K562 (cell line): ENCODE measurements at regions not wholly inside any gene's neighbourhood (a gene's known extent, or its start where the extent isn't known, plus 50 kb on each side); places are given as distances from the start of the nearest gene placed in this dataset.

Experiments used
- ATAC-seq: fragments of 200-7000 bp; cut with Tn5 transposase; 3 replicates; pipeline ENCODE4 v1.9.1; 2020; ENCODE audit warnings: moderate library complexity
- BruUV-seq: library from RNA; stranded (reverse); fragments of 400-500 nt; replicated peaks from 2 replicates; lab custom pipeline; 2021; lab: Mats Ljungman, UMichigan
- CTCF ChIA-PET: fragments of 300-600 bp; formaldehyde crosslinking; extraction: SDS; loops from one replicate; lab custom pipeline; 2021; ENCODE audit warnings: low intra/inter-chr PET ratio; lab: Yijun Ruan, JAX
- POLR2A ChIA-PET: fragments of 300-600, 350-650 bp; sonication (Branson Sonifier 250); formaldehyde crosslinking; extraction: SDS; loops from one replicate; lab custom pipeline; 2021; ENCODE audit warnings: antibody characterized with exemption, inconsistent platforms; lab: Yijun Ruan, JAX
- DNase-seq, 4 experiments: peaks; one replicate each; pipeline versions ENCODE4 v3.0.0 to v3.0.0-alpha.2; 2011 to 2018; ENCODE audit warnings: low spot score in 3 of 4, mixed read lengths in 3 of 4; ENCODE audit errors: extremely low read depth in 1 of 4
- FAIRE-seq: peaks from 2 replicates; lab custom pipeline; 2011; peaks lifted over from hg19 to GRCh38; lab: Jason Lieb, UNC
- H2AFZ ChIP-seq: 2 replicates; pipeline ENCODE4 v1.6.0; 2011; ENCODE audit warnings: low read depth, low read length, control low read depth, inconsistent platforms
- H3K27ac ChIP-seq: fragments of 200-600 bp; 3 replicates; pipeline ENCODE4 v1.8.0; 2011; ENCODE audit warnings: low read depth, mild to moderate bottlenecking, control low read depth, inconsistent platforms, low read length, moderate library complexity, mixed read lengths; ENCODE audit errors: extremely low read depth
- H3K27me3 ChIP-seq, 2 experiments: fragments of 300-600 bp in 1 of 2; 2 replicates in 1 of 2; 3 replicates in 1 of 2; pipeline versions ENCODE4 v1.6.0 to v1.8.0; 2011; ENCODE audit warnings: inconsistent platforms in 2 of 2, low read length in 2 of 2, mild to moderate bottlenecking in 1 of 2, mixed read lengths in 1 of 2, moderate library complexity in 1 of 2; ENCODE audit not compliant: control insufficient read depth in 2 of 2, insufficient read depth in 2 of 2
- H3K36me3 ChIP-seq: fragments of 300-600 bp; 3 replicates; pipeline ENCODE4 v1.8.0; 2011; ENCODE audit warnings: mild to moderate bottlenecking, low read length, inconsistent platforms; ENCODE audit not compliant: control insufficient read depth, insufficient read depth
- H3K4me1 ChIP-seq, 2 experiments: fragments of 200-600 bp in 1 of 2; replicated peaks in 1 of 2; 2 replicates in 1 of 2; 3 replicates in 1 of 2; pipeline versions ENCODE4 v1.5.1 to v1.8.0; 2011; ENCODE audit warnings: inconsistent platforms in 2 of 2, low read length in 2 of 2, mild to moderate bottlenecking in 1 of 2, mixed read lengths in 1 of 2, moderate library complexity in 1 of 2; ENCODE audit not compliant: control insufficient read depth in 2 of 2, insufficient read depth in 2 of 2
- H3K4me2 ChIP-seq: 2 replicates; pipeline ENCODE4 v1.6.1; 2011; ENCODE audit warnings: low read length, control low read depth, inconsistent platforms, mixed read lengths; ENCODE audit not compliant: insufficient read depth
- H3K4me3 ChIP-seq: fragments of 200-600 bp; sonication (generic), shearing (Covaris generic); 2 replicates; pipeline ENCODE4 v1.5.1; 2016; ENCODE audit warnings: control low read depth, inconsistent platforms
- H3K79me2 ChIP-seq: fragments of 200-600 bp; 3 replicates; pipeline ENCODE4 v1.8.0; 2011; ENCODE audit warnings: low read length, inconsistent platforms; ENCODE audit not compliant: control insufficient read depth, insufficient read depth
- H3K9ac ChIP-seq, 2 experiments: 2 replicates each; pipeline versions ENCODE4 v1.6.0 to v1.6.1; 2011; ENCODE audit warnings: low read depth in 2 of 2, low read length in 2 of 2, control low read depth in 1 of 2, inconsistent platforms in 1 of 2, mild to moderate bottlenecking in 1 of 2, mixed read lengths in 1 of 2; ENCODE audit not compliant: insufficient read depth in 1 of 2
- H3K9me1 ChIP-seq: one replicate; pipeline ENCODE4 v1.6.0; 2011; ENCODE audit warnings: inconsistent platforms, mild to moderate bottlenecking, low read length, moderate library complexity; ENCODE audit not compliant: control insufficient read depth, insufficient read depth
- H3K9me3 ChIP-seq: replicated peaks from 2 replicates; pipeline ENCODE4 v1.5.1; 2011; ENCODE audit warnings: low read depth, low read length, inconsistent platforms; ENCODE audit not compliant: control insufficient read depth, insufficient read depth
- H4K20me1 ChIP-seq: replicated peaks from 2 replicates; pipeline ENCODE4 v1.6.1; 2011; ENCODE audit warnings: low read length, inconsistent platforms, mixed read lengths; ENCODE audit not compliant: control insufficient read depth, insufficient read depth
- BMI1 ChIP-seq: fragments of 150-350 bp; IDR thresholded peaks from 2 replicates; pipeline ENCODE4 v1.6.1; 2014; ENCODE audit warnings: low read length
- CREM ChIP-seq: IDR thresholded peaks from 2 replicates; pipeline ENCODE4 v1.6.1; 2014; ENCODE audit warnings: antibody characterized with exemption, low read depth
- CTCFL ChIP-seq: IDR thresholded peaks from 2 replicates; pipeline ENCODE4 v1.6.1; 2011; ENCODE audit warnings: borderline replicate concordance, low read depth, mild to moderate bottlenecking, moderate library complexity, low read length; ENCODE audit not compliant: insufficient read depth, poor library complexity, severe bottlenecking
- E2F5 ChIP-seq: sonication (generic); formaldehyde crosslinking; IDR thresholded peaks from 2 replicates; pipeline ENCODE4 v1.8.0; 2022; ENCODE audit warnings: mild to moderate bottlenecking, missing genetic modification reagents
- KDM4B ChIP-seq, 2 experiments: fragments of 450-650 bp in 1 of 2; sonication (generic) in 1 of 2; IDR thresholded peaks; 2 replicates each; pipeline ENCODE4 v1.6.1; 2016 to 2017; ENCODE audit warnings: borderline replicate concordance in 2 of 2, antibody characterized with exemption in 1 of 2, low read depth in 1 of 2, mild to moderate bottlenecking in 1 of 2
- OTX1 ChIP-seq: fragments of 450-650 bp; formaldehyde crosslinking; IDR thresholded peaks from 2 replicates; pipeline ENCODE4 v1.4.0; 2022; ENCODE audit warnings: mild to moderate bottlenecking
- PCBP1 ChIP-seq: fragments of 200-400 bp; formaldehyde crosslinking; IDR thresholded peaks from 2 replicates; pipeline ENCODE4 v1.6.1; 2018; ENCODE audit warnings: mild to moderate bottlenecking, low read depth, low read length; ENCODE audit not compliant: poor library complexity, severe bottlenecking
- PML ChIP-seq: IDR thresholded peaks from 2 replicates; pipeline ENCODE4 v1.6.1; 2012; ENCODE audit warnings: low read length, inconsistent platforms
- RAD21 ChIP-seq, 2 experiments: fragments of 250-450 bp in 1 of 2; fragments of 450-650 bp in 1 of 2; sonication (Bioruptor Pico) in 1 of 2; formaldehyde crosslinking in 1 of 2; IDR thresholded peaks in 1 of 2; conservative IDR thresholded peaks in 1 of 2; 2 replicates each; pipeline versions ENCODE4 v1.4.0 to v1.8.0; 2020 to 2022; ENCODE audit warnings: mild to moderate bottlenecking in 2 of 2, moderate library complexity in 1 of 2
- ZBTB49 ChIP-seq: sonication (generic); formaldehyde crosslinking; IDR thresholded peaks from 2 replicates; pipeline ENCODE4 v1.8.0; 2022; ENCODE audit warnings: missing genetic modification reagents, mild to moderate bottlenecking, borderline replicate concordance
- ZNF764 ChIP-seq: fragments of 250-450 bp; sonication (Bioruptor Pico); IDR thresholded peaks from 2 replicates; pipeline ENCODE4 v1.4.0; 2020; ENCODE audit warnings: low read depth, mild to moderate bottlenecking, moderate library complexity
- ZNF77 ChIP-seq: fragments of 250-450 bp; sonication (Bioruptor Pico); IDR thresholded peaks from 2 replicates; pipeline ENCODE4 v1.5.0; 2020
- ZNF830 ChIP-seq: fragments of 250-450 bp; sonication (Bioruptor Pico); IDR thresholded peaks from 2 replicates; pipeline ENCODE4 v1.5.0; 2021; ENCODE audit warnings: mild to moderate bottlenecking
- WGBS: fragments of 100-300 bp; shearing (Covaris generic); methylation state at CpG from one replicate; pipeline ENCODE4 v1.1.6; 2016; ENCODE audit warnings: low coverage, mixed read lengths; ENCODE audit not compliant: insufficient coverage; ENCODE audit errors: missing lambda C conversion rate; 5-methylcytosine and 5-hydroxymethylcytosine counted together
- in situ Hi-C: fragments of 300-500 bp; cut with MboI; formaldehyde crosslinking; loops from 4 replicates; pipeline ENCODE4 v1.15.0; 2018; ENCODE audit warnings: inconsistent platforms, mixed read lengths
- intact Hi-C: fragments of 100-400 bp; cut with micrococcal nuclease; formaldehyde crosslinking; loops from 2 replicates; pipeline ENCODE4 v1.14.2; 2022

GRCh38 chr22:22110548-22111266 lies 128.1 kb upstream of the TOP3B start:
- Histone ChIP-seq H3K9me1 (no peaks in the 10 kb centered on the region), H3K27me3 (no peaks in the 10 kb centered on the region), H3K4me2 (peak overlapping the region; percentile 57), H4K20me1 (no peaks in the 10 kb centered on the region), H3K79me2 (no peaks in the 10 kb centered on the region), H3K36me3 (no peaks in the 10 kb centered on the region), H3K4me1 (peaks cover 13 to 36% of the 10 kb centered on the region in 2 experiments; a peak in 4 of 5 replicates), H3K4me3 (no peak overlapping the region), H3K9me3 (no peaks in the 10 kb centered on the region), H3K27ac (0 out of 3 replicates have a peak overlapping the region, but pooled peaks have one; percentile 2), H2AFZ (peak overlapping the region; percentile 34), H3K9ac (no peak overlapping the region; a peak in 1 of 4 replicates)
- intact Hi-C loops (loop anchor here (2.0 to 5.0 kb wide), 2 partner anchors 42 to 84 kb away; no protein-coding TSS in a partner anchor), in situ Hi-C loops (loop anchor here (5.0 kb wide), 1 partner anchor 52 kb away; no protein-coding TSS in a partner anchor)
- BruUV-seq = no TSS peak
- POLR2A ChIA-PET = interaction anchor here (0.5 to 5.1 kb wide), 24 partner anchors 9 to 443 kb away, joined by 3 to 47 read pairs (median 5); partner anchors contain the start of gene TOP3B
- CTCF ChIA-PET = interaction anchor here (0.5 to 2.0 kb wide), 5 partner anchors 46 to 1104 kb away, joined by 3 to 9 read pairs (median 5); no protein-coding TSS in a partner anchor
- peak; percentile 95 for ATAC-seq
- WGBS = 37% methylated on average over 7 of the region's 7 CpGs
- peak; percentile 80 for FAIRE-seq
- DNase-seq = peak; percentile 89 to 96 (median 94)
- TF ChIP-seq PCBP1 (no peak), ZNF77 (CRISPR knock-in tag) (0 out of 2 replicates have a peak, but pooled peaks have one; percentile 69), BMI1 (no peak), CTCFL (no peak), ZBTB49 (CRISPR knock-in tag) (no peak), PML (no peak), ZNF764 (0 out of 2 replicates have a peak, but pooled peaks have one; percentile 19), CREM (peak; percentile 45; the same call in 1 of the 2 replicates), RAD21 (CRISPR knock-in tag; conservative IDR thresholded peaks at IDR 0.05 in 1 of 2, IDR thresholded peaks at IDR 0.05 in 1 of 2) (peak in 1 of 2 experiments; percentile 35; a peak in 1 of 4 replicates), OTX1 (CRISPR knock-in tag) (no peak), E2F5 (CRISPR knock-in tag) (peak; percentile 59; the same call in 1 of the 2 replicates), ZNF830 (CRISPR knock-in tag) (no peak), KDM4B (IDR thresholded peaks at IDR 0.05; ENCODE audit: borderline replicate concordance in 2 of 2, low read depth in 1 of 2) (0 out of 4 replicates have a peak, but pooled peaks of 1 of the 2 experiments have one; percentile 52)
